H9 (cell line): ENCODE measurements at regions not wholly inside any gene's neighbourhood (a gene's known extent, or its start where the extent isn't known, plus 50 kb on each side); places are given as distances from the start of the nearest gene placed in this dataset.
A peak's percentile ranks its signal among the peaks of the same experiment; 100 is the strongest.
"Not testable (repeated sequence)": the region's sequence is repeated elsewhere in the genome, so short reads cannot be mapped to it uniquely, and the experiment has no call there.

Experiments
- DNase-seq: peaks from one replicate; pipeline ENCODE4 v3.0.0-alpha.2; 2017
- H2AFZ ChIP-seq: one replicate; pipeline ENCODE4 v1.6.1; 2013; ENCODE audit warnings: mild to moderate bottlenecking, low read length, control low read depth, moderate library complexity
- H2AK5ac ChIP-seq: 2 replicates; pipeline ENCODE4 v1.6.1; 2013; ENCODE audit warnings: low read length, control low read depth, mixed read lengths; ENCODE audit not compliant: insufficient read length
- H2BK120ac ChIP-seq: one replicate; pipeline ENCODE4 v1.6.1; 2013; ENCODE audit warnings: low read depth, mild to moderate bottlenecking, low read length, control low read depth, inconsistent platforms; ENCODE audit not compliant: poor library complexity, severe bottlenecking
- H2BK12ac ChIP-seq: 2 replicates; pipeline ENCODE4 v1.6.1; 2013; ENCODE audit warnings: low read length, control low read depth, mixed read lengths, low read depth; ENCODE audit not compliant: insufficient read length
- H2BK15ac ChIP-seq: 2 replicates; pipeline ENCODE4 v1.6.1; 2013; ENCODE audit warnings: low read depth, low read length, control low read depth
- H2BK20ac ChIP-seq: one replicate; pipeline ENCODE4 v1.6.1; 2013; ENCODE audit warnings: low read depth, mild to moderate bottlenecking, low read length, control low read depth, inconsistent platforms; ENCODE audit not compliant: poor library complexity, severe bottlenecking
- H2BK5ac ChIP-seq: 2 replicates; pipeline ENCODE4 v1.6.1; 2013; ENCODE audit warnings: low read length, control low read depth, mixed read lengths; ENCODE audit not compliant: insufficient read length
- H3K14ac ChIP-seq: 2 replicates; pipeline ENCODE4 v1.6.1; 2013; ENCODE audit warnings: low read length, control low read depth; ENCODE audit not compliant: insufficient read depth
- H3K18ac ChIP-seq: 2 replicates; pipeline ENCODE4 v1.6.1; 2013; ENCODE audit warnings: low read depth, mild to moderate bottlenecking, mixed read lengths, low read length, control low read depth; ENCODE audit not compliant: insufficient read length
- H3K23ac ChIP-seq: 2 replicates; pipeline ENCODE4 v1.6.1; 2013; ENCODE audit warnings: low read length, control low read depth, mixed read lengths, low read depth; ENCODE audit not compliant: insufficient read length
- H3K23me2 ChIP-seq: 2 replicates; pipeline ENCODE4 v1.6.1; 2013; ENCODE audit warnings: low read depth, mild to moderate bottlenecking, mixed read lengths, low read length, control low read depth; ENCODE audit not compliant: insufficient read length, poor library complexity, severe bottlenecking
- H3K27ac ChIP-seq: 2 replicates; pipeline ENCODE4 v1.5.1; 2013; ENCODE audit warnings: low read length, control low read depth, mixed read lengths, low read depth; ENCODE audit not compliant: insufficient read length
- H3K27me3 ChIP-seq: 2 replicates; pipeline ENCODE4 v1.6.1; 2013; ENCODE audit warnings: low read length, control low read depth, inconsistent platforms; ENCODE audit not compliant: insufficient read depth
- H3K4ac ChIP-seq: 2 replicates; pipeline ENCODE4 v1.6.1; 2013; ENCODE audit warnings: low read depth, mild to moderate bottlenecking, control low read depth, inconsistent platforms, low read length, moderate library complexity
- H3K4me1 ChIP-seq: 2 replicates; pipeline ENCODE4 v1.6.1; 2013; ENCODE audit warnings: low read length, control low read depth, inconsistent platforms; ENCODE audit not compliant: insufficient read depth
- H3K4me2 ChIP-seq: 2 replicates; pipeline ENCODE4 v1.6.1; 2013; ENCODE audit warnings: low read length, control low read depth, mixed read lengths; ENCODE audit not compliant: insufficient read length, insufficient read depth
- H3K56ac ChIP-seq: 2 replicates; pipeline ENCODE4 v1.6.1; 2013; ENCODE audit warnings: low read depth, mild to moderate bottlenecking, mixed read lengths, low read length, control low read depth; ENCODE audit not compliant: insufficient read length
- H3K79me1 ChIP-seq: 2 replicates; pipeline ENCODE4 v1.6.1; 2013; ENCODE audit warnings: low read depth, mild to moderate bottlenecking, moderate library complexity, low read length, control low read depth, inconsistent platforms; ENCODE audit not compliant: insufficient read depth, poor library complexity, severe bottlenecking
- H3K79me2 ChIP-seq: 2 replicates; pipeline ENCODE4 v1.6.1; 2013; ENCODE audit warnings: low read length, control low read depth, inconsistent platforms; ENCODE audit not compliant: insufficient read depth
- H3K9ac ChIP-seq: 2 replicates; pipeline ENCODE4 v1.6.1; 2013; ENCODE audit warnings: low read length, control low read depth, mixed read lengths; ENCODE audit not compliant: insufficient read length; ENCODE audit errors: extremely low read depth
- H3K9me3 ChIP-seq: one replicate; pipeline ENCODE4 v1.6.1; 2013; ENCODE audit warnings: low read depth, low read length, inconsistent platforms; ENCODE audit not compliant: control insufficient read depth
- H3T11ph ChIP-seq: one replicate; pipeline ENCODE4 v1.6.1; 2013; ENCODE audit warnings: mild to moderate bottlenecking, low read length, control low read depth, inconsistent platforms
- H4K20me1 ChIP-seq: one replicate; pipeline ENCODE4 v1.6.1; 2013; ENCODE audit not compliant: control insufficient read depth, insufficient read length, insufficient read depth
- H4K5ac ChIP-seq: 2 replicates; pipeline ENCODE4 v1.6.1; 2013; ENCODE audit warnings: low read depth, mild to moderate bottlenecking, mixed read lengths, low read length, control low read depth; ENCODE audit not compliant: insufficient read length
- H4K8ac ChIP-seq: replicated peaks from 2 replicates; pipeline ENCODE4 v1.6.1; 2013; ENCODE audit warnings: low read length, control low read depth, mixed read lengths, low read depth; ENCODE audit not compliant: insufficient read length
- H4K91ac ChIP-seq: 2 replicates; pipeline ENCODE4 v1.6.1; 2013; ENCODE audit warnings: low read depth, mild to moderate bottlenecking, moderate library complexity, mixed read lengths, low read length, control low read depth; ENCODE audit not compliant: insufficient read length
- H3K27ac Mint-ChIP-seq, 3 experiments: 2 replicates in 2 of 3; 3 replicates in 1 of 3; pipeline ENCODE4 v1.8.0; 2020 to 2021; ENCODE audit warnings: mixed read lengths in 3 of 3, mild to moderate bottlenecking in 1 of 3, moderate library complexity in 1 of 3
- H3K27me3 Mint-ChIP-seq: 2 replicates; pipeline ENCODE4 v1.8.0; 2021; ENCODE audit warnings: low read depth, mild to moderate bottlenecking, moderate library complexity, mixed read lengths
- H3K36me3 Mint-ChIP-seq, 3 experiments: 2 replicates in 2 of 3; 3 replicates in 1 of 3; pipeline ENCODE4 v1.8.0; 2020 to 2021; ENCODE audit warnings: low read depth in 3 of 3, mixed read lengths in 3 of 3; ENCODE audit not compliant: insufficient read depth in 1 of 3
- H3K4me1 Mint-ChIP-seq, 2 experiments: 2 replicates each; pipeline ENCODE4 v1.8.0; 2020; ENCODE audit warnings: mixed read lengths in 2 of 2
- H3K4me3 Mint-ChIP-seq, 2 experiments: 2 replicates in 1 of 2; 3 replicates in 1 of 2; pipeline ENCODE4 v1.8.0; 2020 to 2021; ENCODE audit warnings: mild to moderate bottlenecking in 2 of 2, mixed read lengths in 2 of 2, moderate library complexity in 1 of 2
- H3K9me3 Mint-ChIP-seq, 2 experiments: 2 replicates in 1 of 2; 3 replicates in 1 of 2; pipeline ENCODE4 v1.8.0; 2020; ENCODE audit warnings: mild to moderate bottlenecking in 2 of 2, mixed read lengths in 2 of 2, moderate library complexity in 1 of 2
- WGBS: extraction: QIAGEN DNeasy Blood & Tissue Kit; methylation state at CpG from one replicate; pipeline ENCODE4 v1.1.7; 2013; ENCODE audit warnings: missing lambda C conversion rate, low lambda C conversion rate, mixed read lengths; ENCODE audit not compliant: insufficient read length; ENCODE audit errors: extremely low coverage; 5-methylcytosine and 5-hydroxymethylcytosine counted together

DNA sequence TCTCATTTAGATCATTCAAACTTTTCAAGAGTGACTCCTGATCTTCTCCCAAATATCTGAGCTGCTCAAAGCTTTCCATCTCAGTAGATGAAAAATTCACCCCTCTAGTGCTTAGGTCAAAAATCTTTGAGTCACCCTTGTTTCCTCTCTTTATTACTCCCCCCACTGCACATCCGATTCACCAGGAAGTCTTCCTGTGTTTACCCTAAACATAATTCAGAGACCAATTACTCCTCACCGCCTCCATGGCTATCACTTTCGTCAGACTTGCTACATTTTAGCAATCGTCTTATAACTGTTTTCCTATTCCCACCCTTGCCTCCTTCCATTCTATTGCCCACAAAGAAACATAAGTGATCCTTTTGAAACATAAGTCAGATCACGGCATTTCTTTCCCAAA is 94.8 kb downstream of the SPDYE17 start:
- H3K27ac Mint-ChIP-seq, H3K4ac ChIP-seq, H3K27me3 ChIP-seq, H3K56ac ChIP-seq, H2AK5ac ChIP-seq, H3K23ac ChIP-seq, H3K79me2 ChIP-seq, H3K27ac ChIP-seq, H2BK5ac ChIP-seq, H4K91ac ChIP-seq, H2AFZ ChIP-seq, H4K20me1 ChIP-seq, H3K4me1 Mint-ChIP-seq, H3K18ac ChIP-seq, H2BK120ac ChIP-seq, H3K23me2 ChIP-seq, H3T11ph ChIP-seq, H3K14ac ChIP-seq, H3K9ac ChIP-seq, H3K27me3 Mint-ChIP-seq, H4K5ac ChIP-seq, H3K9me3 ChIP-seq, H2BK12ac ChIP-seq, H3K36me3 Mint-ChIP-seq, H3K79me1 ChIP-seq, DNase-seq, H3K4me1 ChIP-seq, H2BK15ac ChIP-seq, H4K8ac ChIP-seq, H3K4me3 Mint-ChIP-seq, H3K9me3 Mint-ChIP-seq, H3K4me2 ChIP-seq, H2BK20ac ChIP-seq: not testable (repeated sequence)
- WGBS, result no CpG with 5 or more reads among the region's 5 CpGs

DNA sequence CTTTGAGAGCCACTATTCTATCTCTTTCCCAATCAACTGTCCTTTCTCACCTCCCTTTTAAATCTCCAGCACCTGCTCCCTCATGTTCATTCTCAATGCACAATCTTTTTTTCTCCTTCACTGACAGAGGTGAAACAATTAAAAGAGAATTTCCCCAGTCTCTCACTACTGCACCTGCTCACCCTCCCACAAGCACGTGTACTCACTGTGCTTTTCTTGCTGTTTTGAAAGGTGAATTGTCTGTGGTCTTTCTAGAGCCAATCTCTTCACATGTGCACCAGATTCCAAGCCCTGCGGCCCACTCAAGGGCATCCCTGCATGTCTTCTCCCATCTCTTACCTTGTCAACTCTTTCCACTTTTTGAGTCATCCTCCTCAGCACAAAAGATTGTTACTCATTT is 95.8 kb downstream of the SPDYE17 start:
- not testable (repeated sequence) for H3K4ac ChIP-seq, H3K79me2 ChIP-seq, H3K23me2 ChIP-seq, H3K14ac ChIP-seq, H3K4me3 Mint-ChIP-seq, H3K79me1 ChIP-seq, H3K9ac ChIP-seq, H2AK5ac ChIP-seq, H2BK5ac ChIP-seq, DNase-seq, H3K4me1 Mint-ChIP-seq, H3T11ph ChIP-seq, H3K36me3 Mint-ChIP-seq, H3K9me3 ChIP-seq, H3K4me2 ChIP-seq, H3K18ac ChIP-seq, H3K27me3 Mint-ChIP-seq, H3K4me1 ChIP-seq, H4K5ac ChIP-seq, H3K56ac ChIP-seq, H4K8ac ChIP-seq, H3K27ac ChIP-seq, H2BK12ac ChIP-seq, H2AFZ ChIP-seq, H3K9me3 Mint-ChIP-seq, H4K91ac ChIP-seq, H2BK20ac ChIP-seq, H2BK120ac ChIP-seq, H3K27me3 ChIP-seq, H4K20me1 ChIP-seq, H2BK15ac ChIP-seq, H3K23ac ChIP-seq
- peak overlapping the region in 1 of 3 experiments; percentile 13; a peak in 1 of 7 replicates for H3K27ac Mint-ChIP-seq
- WGBS, result no CpG with 5 or more reads among the region's 2 CpGs
